ENCODE measurements at regions not wholly inside any gene's neighbourhood (a gene's known extent, or its start where the extent isn't known, plus 50 kb on each side); places are given as distances from the start of the nearest gene placed in this dataset.
"Not testable (repeated sequence)": the region's sequence is repeated elsewhere in the genome, so short reads cannot be mapped to it uniquely, and the experiment has no call there.

DNA sequence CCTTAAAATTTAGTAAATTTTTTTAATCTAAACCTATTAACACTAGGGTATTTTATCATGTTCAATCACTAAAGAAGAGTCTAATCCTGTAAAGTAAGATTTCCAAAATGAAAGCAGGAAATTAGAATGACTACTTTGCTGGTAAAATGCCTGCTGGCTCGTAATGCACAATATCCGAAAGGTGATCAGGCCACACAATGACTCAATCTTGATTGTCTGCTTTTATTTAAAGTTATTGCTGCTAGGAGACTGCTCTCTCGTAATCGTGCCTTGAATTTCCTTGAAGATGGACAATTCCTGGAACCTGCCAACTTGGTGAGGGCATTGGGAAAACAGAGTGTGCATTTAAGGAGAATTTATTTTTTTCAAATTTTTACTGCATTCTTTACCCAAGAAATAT is 1786.5 kb upstream of the RAG2 start:
- Mint-ChIP-seq H3K4me1 (no peaks in the 10 kb centered on the region), H3K27me3 (no peaks in the 10 kb centered on the region), H3K27ac (no peak overlapping the region), H3K36me3 (no peaks in the 10 kb centered on the region), H3K4me3 (no peak overlapping the region), H3K9me3 (peaks cover 3% of the 10 kb centered on the region)
- no peak for ATAC-seq

DNA sequence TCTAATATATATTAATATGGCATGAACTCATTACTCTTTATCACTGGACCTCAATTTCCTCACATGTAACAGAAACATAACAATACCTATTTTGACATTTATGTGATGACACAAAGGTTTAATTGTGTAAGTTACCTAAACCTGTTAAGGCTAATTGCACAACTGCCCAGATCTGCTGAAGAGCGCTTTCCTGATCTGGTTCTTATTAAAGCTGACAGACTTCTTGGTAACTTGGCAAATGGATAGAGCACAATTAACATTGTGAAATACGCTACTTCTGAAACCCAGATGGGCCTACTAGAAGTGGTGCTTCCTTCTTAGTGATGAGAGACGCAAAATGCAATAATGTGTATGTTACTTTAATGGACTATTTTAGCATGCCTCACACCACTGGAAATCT is 1767.2 kb upstream of the RAG2 start:
- Mint-ChIP-seq H3K4me1 (no peaks in the 10 kb centered on the region), H3K36me3 (no peaks in the 10 kb centered on the region), H3K27me3 (no peaks in the 10 kb centered on the region), H3K9me3 (peaks cover 3% of the 10 kb centered on the region), H3K27ac (no peak overlapping the region), H3K4me3 (no peak overlapping the region)
- no peak for ATAC-seq

DNA sequence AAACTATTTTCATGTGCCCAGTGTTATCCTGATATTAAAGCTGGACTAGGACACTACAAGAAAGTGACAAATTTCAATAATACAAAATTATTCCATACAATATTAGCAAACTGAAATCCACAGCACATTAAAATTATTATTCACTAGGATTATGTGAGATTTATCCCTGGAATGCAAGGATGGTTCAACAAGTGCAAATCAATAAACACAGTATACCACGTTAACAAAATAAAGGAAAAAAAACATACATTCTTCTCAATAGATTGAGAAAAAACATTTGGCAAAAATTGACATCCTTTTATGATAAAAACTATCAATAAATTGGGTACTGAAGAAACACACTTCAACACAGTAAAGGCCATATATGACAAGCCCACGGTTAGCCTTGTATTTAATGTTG is 1758.2 kb upstream of the RAG2 start:
- Mint-ChIP-seq H3K36me3 (no peaks in the 10 kb centered on the region), H3K4me3 (no peak overlapping the region), H3K9me3 (peaks cover 12% of the 10 kb centered on the region), H3K27me3 (no peaks in the 10 kb centered on the region), H3K27ac (no peak overlapping the region), H3K4me1 (no peaks in the 10 kb centered on the region)
- ATAC-seq = no peak

DNA sequence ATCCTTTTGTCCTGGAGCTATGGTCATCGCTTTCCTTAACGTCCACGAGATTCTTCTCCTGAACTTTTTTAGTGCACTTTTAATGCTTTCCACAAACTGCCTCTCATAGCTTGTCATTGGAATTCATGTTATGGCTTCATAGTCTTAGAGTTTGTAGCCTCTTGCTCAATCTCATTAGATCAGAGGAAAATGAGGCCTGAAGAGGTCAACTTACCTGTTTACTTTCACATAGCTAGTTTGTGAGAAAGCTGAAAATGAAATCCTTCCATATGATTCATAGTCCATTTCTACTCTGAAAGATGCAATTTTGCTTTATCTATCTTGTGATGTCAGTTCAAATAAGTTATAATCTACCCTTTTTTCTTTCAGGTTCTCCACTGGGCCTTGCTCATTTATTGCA is 1747.2 kb upstream of the RAG2 start:
- Mint-ChIP-seq H3K27ac (no peak overlapping the region), H3K9me3 (peaks cover 4% of the 10 kb centered on the region), H3K4me3 (no peak overlapping the region), H3K36me3 (no peaks in the 10 kb centered on the region), H3K27me3 (no peaks in the 10 kb centered on the region), H3K4me1 (no peaks in the 10 kb centered on the region)
- no peak for ATAC-seq

DNA sequence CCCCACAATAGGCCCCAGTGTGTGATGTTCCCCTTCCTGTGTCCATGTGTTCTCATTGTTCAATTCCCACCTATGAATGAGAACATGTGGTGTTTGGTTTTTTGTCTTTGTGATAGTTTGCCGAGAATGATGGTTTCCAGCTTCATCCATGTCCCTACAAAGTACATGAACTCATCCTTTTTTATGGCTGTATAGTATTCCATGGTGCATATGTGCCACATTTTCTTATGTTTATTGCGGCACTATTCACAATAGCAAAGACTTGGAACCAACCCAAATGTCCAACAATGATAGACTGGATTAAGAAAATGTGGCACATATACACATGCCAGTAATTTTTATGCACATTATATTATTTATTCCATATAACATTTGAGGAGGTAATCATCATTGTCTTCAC is 1743.6 kb upstream of the RAG2 start:
- not testable (repeated sequence) for H3K27ac Mint-ChIP-seq, ATAC-seq, H3K4me3 Mint-ChIP-seq, H3K9me3 Mint-ChIP-seq, H3K36me3 Mint-ChIP-seq, H3K27me3 Mint-ChIP-seq, H3K4me1 Mint-ChIP-seq

DNA sequence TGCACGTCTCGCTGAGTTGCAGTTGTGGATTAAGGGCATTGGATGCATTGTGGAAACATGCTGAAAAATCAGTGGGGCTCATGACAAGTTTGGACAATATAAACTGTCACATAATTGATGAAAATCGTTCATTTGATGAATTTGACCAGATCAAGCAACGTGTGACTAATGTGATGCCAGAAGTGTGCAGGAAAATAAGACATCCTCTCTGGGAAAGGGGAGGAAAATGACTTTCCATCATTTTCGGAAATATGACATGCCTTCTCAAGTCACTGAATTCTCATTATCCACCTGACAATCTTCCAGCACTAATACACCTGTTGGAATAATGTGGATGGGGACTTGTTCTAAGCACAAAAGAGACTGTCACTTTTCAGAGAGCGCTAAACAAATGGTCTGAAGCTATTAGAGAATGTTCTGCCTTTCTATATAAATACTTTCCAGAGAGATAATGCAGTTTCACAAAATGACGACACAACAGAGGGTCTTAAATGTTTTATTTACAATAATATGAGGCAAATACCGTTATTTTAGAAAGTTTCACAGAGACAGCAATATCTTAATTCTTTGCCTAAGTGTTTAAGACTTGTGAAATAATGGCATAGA is 1741.9 kb upstream of the RAG2 start:
- Mint-ChIP-seq H3K27ac (no peak overlapping the region), H3K4me1 (no peaks in the 10 kb centered on the region), H3K27me3 (no peaks in the 10 kb centered on the region), H3K9me3 (peaks cover 7% of the 10 kb centered on the region), H3K36me3 (no peaks in the 10 kb centered on the region), H3K4me3 (no peak overlapping the region)
- ATAC-seq = no peak

DNA sequence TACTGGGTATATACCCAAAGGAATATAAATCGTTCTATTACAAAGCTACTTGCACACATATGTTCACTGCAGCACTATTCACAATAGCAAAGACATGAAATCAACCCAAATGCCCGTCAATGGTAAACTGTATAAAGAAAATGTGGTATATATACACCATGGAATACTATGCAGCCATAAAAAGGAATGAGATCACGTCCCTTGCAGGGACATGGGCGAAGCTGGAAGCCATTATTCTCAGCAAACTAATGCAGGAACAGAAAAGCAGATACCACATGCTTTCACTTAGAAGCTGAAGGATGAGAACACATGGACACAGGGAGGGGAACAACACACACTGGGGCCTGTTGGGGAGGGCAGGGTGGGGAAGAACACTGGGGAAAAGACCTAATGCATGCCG is 1740.0 kb upstream of the RAG2 start:
- H3K27me3 Mint-ChIP-seq, H3K4me1 Mint-ChIP-seq, H3K27ac Mint-ChIP-seq, H3K36me3 Mint-ChIP-seq, ATAC-seq, H3K9me3 Mint-ChIP-seq, H3K4me3 Mint-ChIP-seq: not testable (repeated sequence)

DNA sequence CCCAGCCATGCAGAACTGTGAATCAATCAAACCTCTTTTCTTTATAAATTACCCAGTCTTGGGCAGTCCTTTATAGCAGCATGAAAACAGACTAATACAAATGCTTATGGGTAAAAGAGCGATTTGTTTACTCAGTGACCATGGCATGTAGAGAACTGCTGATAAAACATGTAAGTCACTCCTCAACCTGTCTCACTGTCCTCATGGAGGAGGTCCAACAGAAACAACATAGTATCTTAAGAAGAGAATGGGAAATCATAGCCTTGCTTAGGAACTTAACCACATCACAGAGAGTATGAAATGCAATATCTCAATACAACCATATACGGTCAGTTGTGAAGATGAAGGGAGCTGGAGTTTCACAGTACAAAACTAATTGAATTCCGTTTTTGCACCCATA is 1734.0 kb upstream of the RAG2 start:
- Mint-ChIP-seq H3K27me3 (no peaks in the 10 kb centered on the region), H3K9me3 (peaks cover 8% of the 10 kb centered on the region), H3K4me1 (no peaks in the 10 kb centered on the region), H3K36me3 (no peaks in the 10 kb centered on the region), H3K4me3 (no peak overlapping the region), H3K27ac (no peak overlapping the region)
- no peak for ATAC-seq

DNA sequence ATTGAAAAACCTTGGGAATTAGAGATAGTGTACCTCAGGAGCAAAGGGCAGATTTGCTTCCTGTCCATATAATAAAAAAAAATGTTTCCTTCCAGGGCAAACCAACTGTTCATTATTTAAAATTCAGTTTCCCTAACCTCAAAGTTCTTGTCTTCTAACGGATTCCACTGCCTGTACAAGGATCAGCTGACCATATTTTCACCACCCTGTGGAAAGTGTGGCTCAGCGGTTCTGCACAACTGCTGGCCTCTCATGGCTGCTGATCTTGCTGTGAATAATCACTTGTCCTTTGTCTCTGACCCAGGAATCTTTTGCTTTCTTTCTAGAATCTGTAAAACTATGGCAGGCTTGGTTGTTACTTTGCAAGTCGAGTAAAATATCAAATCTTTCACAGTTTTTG is 1732.5 kb upstream of the RAG2 start:
- H3K27me3 Mint-ChIP-seq = no peaks in the 10 kb centered on the region
- no peak overlapping the region for H3K27ac Mint-ChIP-seq
- H3K4me3 Mint-ChIP-seq = no peak overlapping the region
- ATAC-seq = no peak
- H3K36me3 Mint-ChIP-seq = no peaks in the 10 kb centered on the region
- peaks cover 2% of the 10 kb centered on the region for H3K9me3 Mint-ChIP-seq
- H3K4me1 Mint-ChIP-seq = no peaks in the 10 kb centered on the region

DNA sequence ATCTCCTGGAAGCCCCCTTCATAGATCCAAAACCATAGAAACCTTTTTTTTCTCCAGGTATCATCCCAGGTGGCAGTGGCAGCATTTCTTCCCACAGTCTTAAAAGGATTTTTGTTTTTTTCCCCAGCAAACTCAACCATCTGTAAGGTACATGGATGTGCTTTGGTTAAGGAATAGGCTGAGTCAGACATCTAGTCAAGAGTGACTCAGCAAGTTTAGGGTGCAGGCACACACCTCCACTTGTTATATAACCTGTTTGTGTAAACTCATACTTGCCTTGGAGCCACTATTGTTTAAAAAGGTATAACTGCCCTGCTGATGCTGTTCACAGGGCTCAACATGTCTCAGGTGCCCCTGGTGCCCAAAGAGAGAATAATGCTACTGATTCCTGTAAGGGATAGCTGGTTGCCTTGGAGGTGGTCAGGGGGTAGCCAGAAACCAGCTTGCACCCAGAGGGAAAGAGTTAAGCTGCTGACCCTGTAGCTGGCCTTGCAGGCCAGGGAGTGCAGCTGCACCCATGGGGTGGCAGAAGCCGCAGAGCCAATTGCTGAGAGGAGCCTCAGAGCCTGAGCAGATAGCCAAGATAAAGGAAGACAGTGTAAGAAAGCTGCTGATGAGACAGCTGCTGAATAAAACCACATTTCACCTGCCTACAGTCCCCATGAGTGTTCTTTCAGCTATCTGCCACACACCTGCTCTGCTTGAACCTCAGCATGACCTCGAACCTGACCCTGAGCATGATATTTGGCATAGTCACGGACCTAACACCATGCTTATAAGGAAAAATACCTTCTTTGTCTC is 1726.1 kb upstream of the RAG2 start:
- H3K27ac Mint-ChIP-seq = no peak overlapping the region
- H3K9me3 Mint-ChIP-seq = peaks cover 7% of the 10 kb centered on the region
- H3K27me3 Mint-ChIP-seq = no peaks in the 10 kb centered on the region
- H3K36me3 Mint-ChIP-seq = no peaks in the 10 kb centered on the region
- H3K4me3 Mint-ChIP-seq = no peak overlapping the region
- no peak for ATAC-seq
- H3K4me1 Mint-ChIP-seq = no peaks in the 10 kb centered on the region

DNA sequence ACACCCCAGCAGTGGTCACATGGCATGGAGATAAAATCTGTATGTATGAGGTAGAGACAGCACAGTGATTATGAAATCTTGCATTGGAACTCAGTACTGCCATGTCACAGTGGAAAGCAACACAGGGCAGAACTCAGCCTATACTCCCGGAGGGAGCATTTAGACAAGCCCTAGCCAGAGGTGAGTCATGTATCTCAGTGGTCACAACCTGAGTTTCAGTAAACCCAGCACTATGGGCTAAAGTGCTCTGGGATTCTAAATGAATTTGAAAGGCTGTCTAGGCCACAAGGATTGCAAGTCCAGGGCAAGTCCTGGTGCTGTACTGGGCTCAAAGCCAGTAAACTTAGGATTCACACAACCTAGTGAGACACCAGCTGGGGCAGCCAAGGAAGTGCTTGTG is 1717.1 kb upstream of the RAG2 start:
- Mint-ChIP-seq H3K4me1 (no peaks in the 10 kb centered on the region), H3K36me3 (no peaks in the 10 kb centered on the region), H3K27ac (no peak overlapping the region), H3K27me3 (no peaks in the 10 kb centered on the region), H3K4me3 (no peak overlapping the region), H3K9me3 (peaks cover 10% of the 10 kb centered on the region)
- ATAC-seq = no peak

DNA sequence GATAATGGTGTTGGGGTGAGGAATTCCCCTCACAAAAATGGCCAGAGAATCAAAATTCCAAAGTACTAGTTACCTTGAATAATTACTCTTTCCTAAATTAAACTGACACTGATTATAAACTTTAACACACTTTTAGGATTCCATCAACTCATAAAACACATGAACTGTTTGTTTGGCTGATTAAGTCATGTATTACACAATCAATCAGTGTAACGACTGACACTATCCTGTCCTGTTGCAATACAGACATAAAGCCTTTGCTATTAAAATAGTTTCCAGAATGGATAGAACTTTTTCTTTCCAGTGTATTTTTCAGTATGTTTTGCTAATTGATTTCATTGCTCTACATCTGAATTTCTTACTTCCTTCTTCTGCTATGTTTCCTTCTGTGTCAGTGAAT is 1709.4 kb upstream of the RAG2 start:
- no peak overlapping the region for H3K4me3 Mint-ChIP-seq
- H3K36me3 Mint-ChIP-seq = no peaks in the 10 kb centered on the region
- no peak overlapping the region for H3K27ac Mint-ChIP-seq
- no peaks in the 10 kb centered on the region for H3K4me1 Mint-ChIP-seq
- no peaks in the 10 kb centered on the region for H3K9me3 Mint-ChIP-seq
- ATAC-seq = no peak
- no peaks in the 10 kb centered on the region for H3K27me3 Mint-ChIP-seq

DNA sequence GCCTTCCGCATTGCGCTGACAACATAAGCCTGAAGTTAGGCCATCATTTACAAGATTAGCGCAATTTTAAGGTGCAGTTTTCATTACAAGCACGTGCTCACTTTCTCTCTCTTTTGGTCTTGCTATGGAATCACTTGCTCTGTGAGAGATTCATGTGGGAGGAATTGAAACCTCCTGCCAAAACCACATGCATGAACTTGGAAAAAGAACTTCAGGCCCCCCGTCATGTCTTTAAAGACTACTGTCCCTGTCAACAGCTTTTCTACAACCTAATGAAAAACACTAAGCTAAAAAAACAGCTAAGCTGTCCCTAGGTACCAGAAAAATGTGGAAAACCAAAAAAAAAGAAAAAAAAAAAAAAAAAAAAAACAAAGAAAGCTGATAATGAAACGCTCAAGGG is 1707.6 kb upstream of the RAG2 start:
- Mint-ChIP-seq H3K27me3 (no peaks in the 10 kb centered on the region), H3K36me3 (no peaks in the 10 kb centered on the region), H3K9me3 (no peaks in the 10 kb centered on the region), H3K27ac (no peak overlapping the region), H3K4me1 (no peaks in the 10 kb centered on the region), H3K4me3 (no peak overlapping the region)
- no peak for ATAC-seq

DNA sequence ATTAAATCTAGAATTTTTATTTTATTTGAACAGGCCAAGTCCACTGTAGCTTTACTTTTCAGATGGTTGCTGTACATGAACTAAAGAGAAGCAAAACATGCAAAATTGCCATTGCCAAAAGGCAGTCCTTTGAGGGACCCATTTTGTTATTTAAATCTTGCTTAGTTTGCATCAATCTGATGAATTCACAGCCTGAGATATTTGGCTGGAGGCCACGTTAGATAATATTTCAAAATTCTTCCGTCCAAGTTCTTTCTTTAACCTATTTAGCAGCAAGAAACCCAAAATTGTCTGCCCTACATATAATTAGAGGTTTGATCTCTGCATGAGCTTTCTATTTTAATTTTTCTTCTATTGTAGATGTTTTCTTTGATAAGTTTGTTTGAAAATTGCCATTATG is 1706.9 kb upstream of the RAG2 start:
- no peaks in the 10 kb centered on the region for H3K27me3 Mint-ChIP-seq
- H3K9me3 Mint-ChIP-seq = no peaks in the 10 kb centered on the region
- no peak overlapping the region for H3K4me3 Mint-ChIP-seq
- no peak overlapping the region for H3K27ac Mint-ChIP-seq
- H3K4me1 Mint-ChIP-seq = no peaks in the 10 kb centered on the region
- no peaks in the 10 kb centered on the region for H3K36me3 Mint-ChIP-seq
- ATAC-seq = no peak

DNA sequence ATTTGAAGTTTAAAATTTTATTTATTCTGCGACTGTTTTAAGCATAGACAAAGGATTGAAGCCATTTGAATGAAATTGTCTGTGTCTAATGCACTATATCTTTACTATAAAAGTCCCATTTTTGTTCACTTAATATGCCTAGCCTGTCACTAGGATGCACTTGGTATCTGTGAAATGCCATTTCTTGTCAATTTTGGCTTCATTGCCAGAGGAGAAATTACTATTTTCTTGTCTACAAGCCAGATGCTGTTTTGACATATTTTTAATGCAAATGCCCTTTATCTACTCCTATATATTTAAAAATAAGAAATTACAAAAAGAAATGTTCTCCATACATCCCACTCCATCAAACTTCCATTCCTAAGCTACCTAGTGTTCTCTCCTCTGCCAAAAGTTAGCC is 1704.5 kb upstream of the RAG2 start:
- no peaks in the 10 kb centered on the region for H3K9me3 Mint-ChIP-seq
- H3K4me3 Mint-ChIP-seq = no peak overlapping the region
- H3K4me1 Mint-ChIP-seq = no peaks in the 10 kb centered on the region
- H3K36me3 Mint-ChIP-seq = no peaks in the 10 kb centered on the region
- no peaks in the 10 kb centered on the region for H3K27me3 Mint-ChIP-seq
- ATAC-seq = no peak
- H3K27ac Mint-ChIP-seq = no peak overlapping the region

DNA sequence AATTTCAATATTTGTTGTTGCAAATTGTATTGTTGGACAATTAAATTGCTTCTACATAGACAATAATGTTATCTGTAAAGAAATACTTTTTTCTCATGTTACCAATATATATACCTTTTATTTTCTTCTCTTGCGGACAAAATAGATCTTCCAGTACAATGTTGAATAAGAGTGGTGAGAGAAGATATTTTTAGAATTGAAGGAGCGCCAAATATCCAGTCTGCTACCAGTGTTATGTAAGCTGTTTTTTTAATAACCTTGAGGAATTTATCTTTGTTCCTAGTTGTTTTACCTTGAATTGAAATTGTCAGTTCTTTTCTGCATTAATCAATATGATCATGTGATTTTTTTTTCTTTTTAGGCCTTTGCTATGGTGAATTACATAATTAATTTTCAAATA is 1702.5 kb upstream of the RAG2 start:
- Mint-ChIP-seq H3K4me1 (no peaks in the 10 kb centered on the region), H3K27ac (no peak overlapping the region), H3K9me3 (no peaks in the 10 kb centered on the region), H3K4me3 (no peak overlapping the region), H3K36me3 (no peaks in the 10 kb centered on the region), H3K27me3 (no peaks in the 10 kb centered on the region)
- ATAC-seq = no peak

All from stimulated activated memory B cell treated with anti-CD40 and anti-IgM and Interleukin-4, amounts not matched to agents 10 μg/mL and 1 μg/mL and 100 μg/mL, for 72 hours (primary cell).